BJ (cell line): ENCODE measurements at regions not wholly inside any gene's neighbourhood (a gene's known extent, or its start where the extent isn't known, plus 50 kb on each side); places are given as distances from the start of the nearest gene placed in this dataset.

Experiments
- CTCF ChIA-PET: fragments of 350-600 bp; formaldehyde crosslinking; extraction: SDS; loops from one replicate; lab custom pipeline; 2021; ENCODE audit warnings: antibody characterized with exemption, inconsistent platforms; lab: Yijun Ruan, JAX
- POLR2A ChIA-PET: fragments of 300-600 bp; sonication (Branson Sonifier 250); formaldehyde crosslinking; extraction: SDS; loops from one replicate; lab custom pipeline; 2021; ENCODE audit warnings: antibody characterized with exemption; lab: Charles Lee
- DNase-seq: peaks from one replicate; pipeline ENCODE4 v3.0.0-alpha.2; 2011; ENCODE audit warnings: low read depth
- H3K27me3 ChIP-seq: 2 replicates; pipeline ENCODE4 v1.6.0; 2011; ENCODE audit warnings: low read length; ENCODE audit not compliant: control insufficient read depth, insufficient read depth
- H3K36me3 ChIP-seq: 2 replicates; pipeline ENCODE4 v1.5.1; 2011; ENCODE audit warnings: low read length; ENCODE audit not compliant: control insufficient read depth, insufficient read depth
- H3K4me3 ChIP-seq: 2 replicates; pipeline ENCODE4 v1.5.1; 2011; ENCODE audit warnings: low read depth, mild to moderate bottlenecking, control low read depth, low read length
- CTCF ChIP-seq: IDR thresholded peaks from 2 replicates; pipeline ENCODE4 v1.5.1; 2011; ENCODE audit warnings: low read depth, mild to moderate bottlenecking, control low read depth, inconsistent platforms, low read length, moderate library complexity; ENCODE audit not compliant: insufficient read depth

- POLR2A ChIA-PET: no interaction called here
- H3K4me3 ChIP-seq: no peak overlapping the region
- TF ChIP-seq CTCF: no peak
These were observed 419.8 kb upstream of the FIGN start for GRCh38 chr2:164155558-164155957.

GRCh38 chr2:164151522-164151921 is 415.7 kb upstream of the FIGN start:
- no peak for DNase-seq
- no peak for TF ChIP-seq CTCF
- ChIA-PET CTCF (no interaction called here), POLR2A (no interaction called here)
- Histone ChIP-seq H3K4me3 (no peak overlapping the region), H3K36me3 (no peaks in the 10 kb centered on the region), H3K27me3 (no peaks in the 10 kb centered on the region)

More at GRCh38 chr2:164155558-164155957, 419.8 kb upstream of the FIGN start:
- H3K27me3 ChIP-seq: no peaks in the 10 kb centered on the region
- H3K36me3 ChIP-seq: no peaks in the 10 kb centered on the region
- CTCF ChIA-PET: no interaction called here
- no peak for DNase-seq

GRCh38 chr2:164150604-164151003 is 414.8 kb upstream of the FIGN start:
- no peak for TF ChIP-seq CTCF
- Histone ChIP-seq H3K4me3 (no peak overlapping the region), H3K36me3 (no peaks in the 10 kb centered on the region), H3K27me3 (no peaks in the 10 kb centered on the region)
- no peak for DNase-seq
- CTCF ChIA-PET: no interaction called here
- POLR2A ChIA-PET: no interaction called here

GRCh38 chr2:164146441-164146840 is 410.6 kb upstream of the FIGN start:
- POLR2A ChIA-PET: no interaction called here
- DNase-seq: no peak
- no peak for TF ChIP-seq CTCF

GRCh38 chr2:164145093-164145987 is 409.5 kb upstream of the FIGN start:
- Histone ChIP-seq H3K27me3 (no peaks in the 10 kb centered on the region), H3K36me3 (no peaks in the 10 kb centered on the region), H3K4me3 (no peak overlapping the region)
- POLR2A ChIA-PET: interaction anchor here (0.6 kb wide), 1 partner anchor 1593 kb away, joined by 3 read pairs; no protein-coding TSS in a partner anchor
- CTCF ChIA-PET: interaction anchor here (0.6 kb wide), 1 partner anchor 370 kb away, joined by 3 read pairs; no protein-coding TSS in a partner anchor
- peak; percentile 7 for DNase-seq
- TF ChIP-seq CTCF: no peak

More at GRCh38 chr2:164146441-164146840, 410.6 kb upstream of the FIGN start:
- no peak overlapping the region for H3K4me3 ChIP-seq
- CTCF ChIA-PET: no interaction called here
- H3K27me3 ChIP-seq: no peaks in the 10 kb centered on the region
- H3K36me3 ChIP-seq: no peaks in the 10 kb centered on the region
